Stimulated activated CD8-positive, alpha-beta memory T cell treated with anti-CD3 and anti-CD28 coated beads, Interleukin-12 subunit alpha, Interleukin-12 subunit beta, amount 100 ng/mL, for 4 hours (primary cell): ENCODE measurements at regions not wholly inside any gene's neighbourhood (a gene's known extent, or its start where the extent isn't known, plus 50 kb on each side); places are given as distances from the start of the nearest gene placed in this dataset.

Experiments used
- DNase-seq: peaks from one replicate; pipeline ENCODE4 v3.0.0-alpha.2; 2020; ENCODE audit warnings: low read depth

DNA sequence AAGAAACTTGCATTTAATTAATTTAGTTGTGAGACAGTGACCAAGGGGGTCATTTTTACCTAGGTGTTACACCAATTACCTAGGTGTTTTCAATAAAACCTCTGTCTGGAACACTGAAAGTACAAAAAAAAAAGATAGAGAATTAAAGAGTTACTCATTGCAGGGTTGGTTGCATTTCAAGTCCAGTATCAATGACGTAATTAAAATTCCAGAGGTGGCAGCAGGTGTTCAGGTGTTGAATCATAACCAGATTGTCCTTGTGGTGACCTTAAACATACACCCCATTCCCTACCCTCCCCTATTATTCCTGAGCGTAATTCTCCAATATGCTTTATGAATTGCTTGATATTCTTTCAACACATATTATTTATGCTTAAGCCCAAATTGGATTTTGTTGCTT lies 352.0 kb upstream of the SLC8A1 start:
- DNase-seq = no peak

DNA sequence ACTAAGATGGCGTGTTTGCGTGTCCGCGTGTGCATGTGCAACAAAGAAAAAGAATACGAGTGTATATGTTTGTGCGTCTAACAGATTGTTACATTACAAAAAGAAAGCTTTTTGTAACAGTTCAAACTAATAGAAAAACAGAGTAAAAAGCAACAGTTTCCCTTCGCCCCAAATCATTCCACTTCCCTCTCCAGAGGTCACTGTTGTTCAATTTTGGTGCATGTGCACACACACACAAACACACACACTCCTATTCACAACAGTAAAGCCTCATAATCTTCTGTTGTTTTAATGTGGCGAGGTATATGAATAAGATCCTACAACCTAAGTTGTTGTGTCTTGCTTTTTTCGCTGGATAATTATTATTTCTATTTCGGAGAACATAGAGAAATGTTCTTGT lies 357.3 kb upstream of the SLC8A1 start:
- DNase-seq = no peak

DNA sequence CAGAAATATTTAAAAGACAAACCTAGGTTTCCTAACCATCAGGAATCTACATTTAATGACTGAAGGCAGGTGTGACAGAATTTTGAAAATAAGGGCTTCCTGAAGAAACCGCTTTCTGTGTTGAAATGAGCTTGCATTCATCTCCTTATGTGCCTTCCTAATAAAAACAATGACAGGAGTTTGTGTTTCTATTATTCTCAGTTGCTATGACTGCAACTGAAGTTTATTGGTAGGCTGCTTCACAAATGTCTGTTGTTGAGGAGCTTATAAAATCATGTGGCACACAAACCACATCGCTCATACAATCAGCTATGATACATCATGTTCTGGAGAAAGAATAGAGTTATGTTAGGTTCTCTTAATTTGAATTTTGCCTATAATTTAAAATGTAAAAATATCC lies 362.7 kb upstream of the SLC8A1 start:
- no peak for DNase-seq

DNA sequence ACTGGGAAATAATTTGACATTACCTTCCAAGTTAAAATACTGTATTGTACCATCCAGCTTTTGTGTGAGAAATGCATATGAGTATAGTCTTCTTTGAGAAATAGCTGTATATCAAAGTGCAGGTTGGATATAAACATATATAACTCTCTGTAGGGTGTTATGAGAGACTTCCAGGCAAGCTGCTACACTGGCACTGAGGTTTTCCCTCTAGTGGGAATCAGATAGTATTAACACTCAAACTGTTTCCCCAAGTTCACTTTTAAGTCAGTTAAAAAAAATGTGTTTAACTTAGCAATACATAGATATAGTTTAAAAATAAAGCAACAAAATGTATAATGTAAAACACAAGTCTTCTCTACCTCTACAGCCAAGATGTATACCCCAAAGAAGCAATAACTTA lies 368.4 kb upstream of the SLC8A1 start:
- no peak for DNase-seq

DNA sequence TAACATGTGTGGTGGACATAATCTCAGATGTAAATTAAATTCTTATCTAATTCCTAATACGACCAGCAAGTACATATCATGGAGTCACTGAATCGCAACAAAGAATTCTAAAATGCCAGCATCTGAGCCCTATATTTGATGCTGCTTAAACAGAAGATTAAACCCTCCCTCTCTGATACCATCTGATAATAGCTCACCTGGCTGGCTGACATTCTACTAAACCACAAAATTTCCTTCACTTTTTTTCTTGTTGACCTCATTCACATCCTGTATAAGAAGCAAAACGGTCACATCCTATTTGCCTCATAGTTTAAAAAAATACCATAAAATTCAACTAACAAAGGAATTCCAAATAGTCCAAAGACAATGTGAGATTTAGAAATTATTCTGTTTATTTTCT lies 371.6 kb upstream of the SLC8A1 start:
- DNase-seq = no peak

DNA sequence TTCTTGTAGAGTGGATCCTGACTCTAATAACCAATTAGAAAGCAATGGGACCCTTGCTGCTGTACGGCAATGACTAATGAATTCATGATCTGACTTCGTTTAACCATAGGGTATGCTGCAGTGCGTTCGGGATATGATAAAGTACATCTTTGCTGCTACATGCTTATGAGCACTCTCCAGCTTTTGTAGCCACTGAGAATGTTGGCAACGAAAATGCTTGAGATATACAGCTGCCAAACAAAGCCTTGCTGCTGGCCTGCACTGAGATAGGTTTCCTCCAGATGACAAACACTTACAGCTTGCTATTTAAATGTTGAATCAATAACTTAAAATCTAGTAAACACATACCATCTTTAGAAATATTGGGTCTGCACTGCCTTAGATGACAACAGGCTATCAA lies 372.4 kb upstream of the SLC8A1 start:
- no peak for DNase-seq

DNA sequence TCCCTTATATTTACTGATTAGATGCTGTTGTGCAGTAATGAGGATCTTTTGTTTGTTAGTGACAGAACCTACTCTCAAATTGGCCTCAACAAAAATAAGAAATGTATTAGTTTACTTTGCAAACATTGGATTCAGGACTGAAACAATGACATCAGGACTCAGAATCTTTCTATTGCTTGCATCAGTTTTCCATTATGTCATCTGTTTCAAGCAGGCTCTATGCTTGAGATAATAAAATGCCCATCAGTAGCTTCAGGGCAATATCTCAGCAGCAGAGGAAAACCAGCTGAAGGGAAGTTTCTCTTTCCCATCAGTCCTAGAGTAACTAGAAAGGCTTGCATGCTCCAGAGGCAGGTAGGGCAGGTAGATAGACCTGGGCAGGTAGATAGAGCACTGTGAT lies 375.5 kb upstream of the SLC8A1 start:
- DNase-seq = no peak

DNA sequence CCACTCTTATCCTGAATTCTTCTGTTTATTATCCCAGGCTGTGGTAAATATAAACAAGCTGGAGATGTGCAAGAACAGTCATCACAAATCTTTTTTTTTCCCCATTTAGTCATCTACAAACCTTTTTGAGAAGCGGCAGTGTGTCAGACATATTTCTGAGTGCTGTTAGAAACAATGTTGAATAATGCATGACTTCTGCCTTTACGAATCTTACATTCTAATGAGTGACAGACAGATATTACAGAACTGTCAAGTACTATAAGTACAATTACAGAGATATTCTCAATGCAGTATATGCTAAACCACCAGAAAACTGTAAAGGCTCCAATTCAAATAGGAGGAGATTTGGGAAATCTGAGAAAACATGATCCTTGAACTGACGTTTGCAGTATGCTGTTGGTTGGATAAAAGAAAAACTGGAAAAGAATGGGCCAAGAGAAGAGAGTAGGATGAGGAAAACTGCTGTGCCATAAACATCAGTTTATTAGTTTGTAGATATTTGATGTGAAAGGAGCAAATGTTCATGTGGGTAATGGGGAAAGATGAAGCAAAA lies 379.5 kb upstream of the SLC8A1 start:
- no peak for DNase-seq

DNA sequence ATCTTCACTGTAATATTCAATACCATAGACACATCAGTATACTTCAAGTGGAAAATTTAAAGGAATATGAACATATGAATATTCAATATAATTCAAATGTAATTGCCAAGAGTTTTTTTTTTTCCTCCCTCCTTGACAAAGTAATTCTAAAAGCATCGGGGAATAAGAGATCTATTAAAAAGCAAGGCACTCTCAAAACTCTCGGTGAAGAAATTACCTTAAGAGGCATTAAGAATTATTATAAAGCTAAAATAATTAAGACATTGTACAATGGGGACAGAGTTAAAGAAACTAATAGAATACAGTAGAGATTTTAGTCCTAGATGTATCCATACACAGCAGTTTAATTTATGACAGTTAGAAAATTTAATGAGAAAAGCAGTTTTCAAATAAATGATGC lies 390.0 kb upstream of the SLC8A1 start:
- DNase-seq = no peak

DNA sequence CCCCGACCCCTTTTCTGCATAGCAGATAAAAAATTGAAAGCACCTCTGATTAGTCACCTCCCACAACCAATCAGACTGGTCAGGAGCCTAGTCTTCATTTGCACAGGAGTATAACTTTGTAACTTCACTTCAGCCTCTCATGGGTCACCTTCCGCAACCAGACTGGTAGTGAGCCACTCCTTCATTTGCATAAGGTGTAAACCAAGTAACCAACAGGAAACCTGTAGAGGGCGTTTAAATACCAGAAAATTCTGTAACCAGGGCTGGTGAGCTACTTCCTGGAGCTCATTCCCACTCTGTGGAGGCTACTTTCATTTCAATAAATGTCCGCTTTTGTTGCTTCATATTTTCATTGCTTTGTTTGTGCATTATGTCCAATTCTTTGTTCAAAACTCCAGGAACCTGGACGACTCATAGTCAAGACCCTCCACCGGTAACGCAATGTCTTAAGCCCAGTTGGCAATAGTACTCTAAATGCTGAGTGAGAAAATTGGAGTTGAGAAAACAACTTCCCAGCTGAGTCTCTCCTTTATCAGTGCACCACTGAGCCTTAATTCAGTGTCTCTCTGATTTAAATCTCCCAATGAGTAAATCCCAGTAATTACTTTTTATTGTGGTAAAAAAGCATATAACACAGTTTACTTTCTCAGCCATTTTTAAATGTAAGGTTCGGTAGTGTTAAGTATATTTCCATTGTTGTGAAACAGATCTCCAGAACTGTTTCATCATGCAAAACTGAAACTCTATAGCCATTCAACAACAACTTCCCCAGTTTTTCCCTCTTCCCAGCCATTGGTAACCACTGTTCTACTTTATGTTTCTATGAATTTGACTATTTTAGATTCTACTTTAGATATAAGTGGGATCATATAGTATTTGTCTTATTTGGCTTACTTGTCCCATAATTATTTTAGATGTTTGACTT lies 392.7 kb upstream of the SLC8A1 start:
- DNase-seq = no peak

DNA sequence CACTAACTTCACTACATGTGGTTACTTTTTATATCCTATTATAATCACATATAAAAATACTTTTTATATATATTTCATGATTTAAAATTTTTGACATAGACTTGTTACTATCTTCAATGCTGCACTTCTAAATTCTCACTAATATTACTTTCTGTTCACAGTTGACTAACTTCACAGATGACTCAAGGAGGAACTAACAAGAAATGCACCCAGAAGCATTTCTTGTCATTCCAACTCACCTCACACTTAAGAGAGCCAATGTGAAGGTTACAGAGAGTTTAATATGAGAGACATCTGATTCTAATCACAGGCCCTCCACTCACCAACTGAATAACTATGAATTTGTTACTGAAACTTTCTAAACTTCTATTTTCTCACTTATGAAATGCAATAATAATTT lies 399.8 kb upstream of the SLC8A1 start:
- DNase-seq = no peak

DNA sequence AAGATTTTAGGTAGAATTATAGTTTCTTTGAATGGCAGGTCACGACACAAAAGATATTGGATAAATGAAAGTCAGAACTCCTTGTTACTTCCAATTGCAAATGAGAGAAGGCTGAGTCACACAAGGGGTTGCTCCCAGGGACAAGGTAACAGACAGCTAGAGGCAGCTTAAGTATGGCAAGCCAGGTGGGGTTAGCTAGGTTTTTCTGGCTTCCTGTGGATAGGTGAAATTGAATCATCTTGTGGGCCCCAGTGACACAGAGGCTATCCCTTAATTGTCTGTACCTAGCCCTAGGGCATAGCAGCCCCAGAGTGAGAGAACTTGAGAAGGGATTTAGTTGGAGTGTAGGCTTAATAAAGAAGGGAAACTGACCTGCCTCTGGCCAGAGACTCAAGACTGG lies 407.7 kb upstream of the SLC8A1 start:
- DNase-seq = no peak

DNA sequence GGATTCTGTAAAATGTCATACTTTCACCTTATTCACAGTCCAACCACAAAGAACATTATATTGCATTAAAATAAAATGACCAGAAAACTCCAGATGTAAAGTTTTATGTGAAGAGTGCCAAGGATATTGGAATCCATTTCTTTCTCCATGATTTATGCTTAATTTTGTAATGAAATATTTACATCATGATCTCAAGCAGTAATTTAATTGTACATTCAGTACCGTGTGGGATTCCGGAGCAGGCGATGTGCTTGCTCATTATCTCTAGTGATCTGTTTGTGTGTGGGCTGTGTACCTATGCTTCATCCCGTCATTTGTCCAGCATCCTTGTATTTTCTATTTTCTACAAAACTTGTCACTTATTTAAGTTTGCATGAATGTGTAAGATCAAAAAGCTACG lies 415.9 kb upstream of the SLC8A1 start:
- DNase-seq = no peak

DNA sequence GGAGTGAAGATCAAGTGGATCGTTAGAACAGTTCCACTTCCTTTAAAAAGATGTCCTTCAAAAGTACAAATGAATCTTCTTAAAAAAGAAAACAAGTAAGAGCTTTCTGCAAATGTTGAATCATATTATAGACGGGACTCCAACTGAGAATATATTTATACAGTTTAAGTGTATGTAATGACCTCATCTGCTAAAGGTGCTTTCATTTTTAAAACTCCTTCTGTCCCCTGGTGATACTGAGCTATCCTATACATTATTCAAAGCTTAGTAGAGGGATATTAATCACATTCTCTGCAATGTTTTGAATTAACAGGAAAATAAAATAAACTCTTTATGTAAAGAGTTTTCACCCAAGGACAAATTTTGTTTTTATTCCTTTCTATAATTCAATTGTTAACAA lies 420.7 kb upstream of the SLC8A1 start:
- DNase-seq = no peak

DNA sequence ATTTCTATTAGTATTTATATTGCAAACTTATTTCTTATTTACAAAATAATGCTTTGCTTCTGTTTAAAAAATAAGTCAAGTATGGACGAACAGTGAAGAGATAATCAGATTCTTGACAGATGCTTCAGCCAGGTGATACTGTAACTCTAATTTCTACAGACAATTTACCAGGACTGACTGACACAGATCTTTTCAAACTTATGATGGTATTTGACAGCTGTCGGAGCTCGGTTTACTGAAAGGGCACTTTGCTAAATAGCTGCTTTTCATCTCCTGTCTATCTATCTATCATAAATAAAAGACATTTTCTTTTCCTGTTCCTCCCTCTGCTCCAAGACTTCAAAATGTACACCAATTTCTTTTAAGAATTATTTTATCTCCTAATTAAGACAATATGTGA lies 422.5 kb upstream of the SLC8A1 start:
- no peak for DNase-seq

DNA sequence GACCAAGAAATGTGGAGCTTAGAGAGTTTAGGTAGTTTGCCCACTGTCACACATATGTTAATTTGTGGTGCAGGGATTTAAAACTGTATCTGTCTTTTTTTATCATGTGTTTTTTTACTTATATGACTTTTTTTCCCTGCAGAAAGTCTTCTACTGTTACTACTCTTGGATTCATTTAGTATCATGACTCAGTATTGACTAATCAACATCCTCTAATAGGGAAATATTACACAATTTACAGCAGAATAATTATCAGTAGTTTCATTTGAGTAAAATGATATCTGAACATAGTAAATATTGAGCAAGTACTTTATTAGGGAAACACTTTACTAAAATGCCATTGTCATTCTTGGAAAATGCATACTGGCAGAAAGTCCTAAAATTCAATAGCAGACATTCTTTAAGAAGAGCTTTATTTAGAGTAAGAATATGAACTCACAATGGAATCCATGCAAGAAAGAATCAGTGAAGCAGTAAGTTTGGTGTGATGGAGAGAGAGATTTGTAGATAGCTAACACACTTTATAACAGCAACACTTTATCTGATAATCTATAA lies 425.9 kb upstream of the SLC8A1 start:
- DNase-seq = no peak

DNA sequence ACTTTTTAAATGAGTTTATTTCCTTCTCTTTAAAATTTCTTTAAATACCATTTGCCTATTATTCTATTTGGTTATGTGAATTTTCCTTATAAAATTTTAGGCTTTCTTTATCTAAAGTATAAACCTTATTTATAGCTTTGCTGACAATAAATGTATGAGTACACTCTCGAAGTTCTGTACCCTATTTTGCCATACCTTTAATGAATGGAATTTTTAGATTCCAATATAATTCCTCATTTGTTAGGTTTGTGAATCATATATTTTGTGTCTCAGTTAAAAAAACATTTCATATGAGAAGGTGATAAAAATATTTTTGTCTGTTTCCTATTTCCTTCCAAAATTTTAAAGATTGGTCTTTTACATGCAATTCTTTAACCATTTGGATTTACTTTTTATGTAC lies 427.4 kb upstream of the SLC8A1 start:
- DNase-seq = no peak

DNA sequence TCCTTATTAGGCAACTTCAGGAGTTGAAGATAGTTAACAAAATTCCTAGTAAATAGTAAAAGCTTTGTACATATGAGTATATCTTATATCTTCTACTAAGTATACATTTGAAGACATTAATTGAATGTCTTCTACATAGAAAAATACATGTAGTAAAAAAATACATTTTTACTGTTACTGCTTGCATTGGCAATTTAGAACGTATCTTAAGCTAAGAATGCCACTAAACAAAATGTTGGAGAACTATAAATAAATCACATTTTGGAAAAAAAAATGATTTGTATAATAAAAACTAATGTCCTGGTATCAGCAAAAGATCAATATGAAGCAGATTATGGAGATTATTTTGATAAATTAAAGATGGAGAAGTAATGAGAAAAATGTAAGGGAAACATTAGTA lies 434.2 kb upstream of the SLC8A1 start:
- no peak for DNase-seq

DNA sequence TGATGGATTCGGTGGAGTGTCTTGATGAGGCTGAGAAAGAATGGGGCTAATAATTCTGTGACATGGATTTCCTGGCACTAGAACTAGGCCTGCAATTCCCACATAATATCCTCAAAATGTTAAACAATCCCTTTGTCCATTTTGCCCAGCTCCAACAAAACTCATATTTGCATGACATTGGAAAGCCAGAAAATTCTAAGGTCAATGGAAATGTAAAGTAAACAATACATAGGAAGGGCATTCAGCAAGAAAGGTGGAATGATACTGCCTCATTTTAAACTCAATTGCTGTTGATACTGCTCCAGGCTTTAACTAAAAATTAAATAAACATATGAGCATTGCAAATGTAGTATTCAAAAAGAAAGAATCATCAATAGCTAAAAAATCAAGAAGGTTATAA lies 434.8 kb upstream of the SLC8A1 start:
- DNase-seq = no peak

DNA sequence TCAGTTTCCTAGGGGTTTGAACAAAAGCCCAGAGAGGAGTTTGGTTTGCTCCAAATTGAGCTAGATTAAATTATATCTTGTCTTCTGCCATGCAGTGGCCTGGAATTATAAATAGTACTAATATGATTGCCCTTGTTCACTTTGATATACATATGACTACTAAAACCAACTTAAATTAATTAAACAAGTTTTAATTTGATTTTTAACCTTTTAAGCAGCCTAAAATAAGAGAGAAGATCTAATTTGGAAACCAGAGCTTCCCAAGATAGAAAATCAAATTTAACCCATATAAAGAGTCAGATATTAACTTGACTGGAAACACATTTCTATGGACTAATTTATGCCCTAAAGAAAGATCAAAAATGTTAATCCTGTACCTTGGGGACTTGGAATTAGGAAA lies 444.5 kb upstream of the SLC8A1 start:
- no peak for DNase-seq

DNA sequence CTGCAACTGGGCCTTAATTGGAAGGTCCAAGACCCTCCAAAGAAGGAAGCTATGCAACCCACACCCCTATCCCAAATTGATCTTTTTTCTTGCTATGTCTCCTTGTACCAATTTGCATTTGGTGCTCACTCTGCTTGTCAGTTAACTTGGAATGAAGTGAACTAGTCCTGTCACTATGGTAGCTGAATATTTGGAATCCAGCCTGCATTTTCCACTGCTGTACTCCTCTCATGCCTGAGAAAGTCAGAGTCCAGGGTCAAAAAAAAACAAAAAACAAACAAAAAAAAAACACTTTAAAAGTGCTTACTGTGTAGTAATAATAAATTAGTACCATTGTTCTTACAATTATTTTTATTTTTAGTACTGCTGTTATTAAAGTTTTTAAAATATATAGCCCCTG lies 462.8 kb upstream of the SLC8A1 start:
- no peak for DNase-seq

DNA sequence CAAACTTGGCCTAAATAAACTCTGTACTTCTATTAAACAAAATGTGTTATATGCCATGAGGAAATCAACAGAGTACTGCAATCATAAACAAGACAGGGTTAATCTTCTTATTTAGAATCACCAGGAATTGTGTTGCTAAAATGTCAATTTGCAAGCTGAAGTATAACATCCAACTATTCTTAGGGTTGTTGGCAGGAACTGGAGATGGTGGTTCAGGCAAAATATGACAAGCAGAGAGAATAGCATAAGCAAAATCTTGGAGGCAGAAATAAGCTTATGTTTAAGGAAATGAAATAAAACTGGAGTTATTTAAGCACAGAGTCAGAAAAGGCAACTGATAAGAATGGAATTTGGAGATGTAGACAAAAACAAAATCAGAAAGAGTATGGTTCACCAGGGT lies 463.8 kb upstream of the SLC8A1 start:
- no peak for DNase-seq

DNA sequence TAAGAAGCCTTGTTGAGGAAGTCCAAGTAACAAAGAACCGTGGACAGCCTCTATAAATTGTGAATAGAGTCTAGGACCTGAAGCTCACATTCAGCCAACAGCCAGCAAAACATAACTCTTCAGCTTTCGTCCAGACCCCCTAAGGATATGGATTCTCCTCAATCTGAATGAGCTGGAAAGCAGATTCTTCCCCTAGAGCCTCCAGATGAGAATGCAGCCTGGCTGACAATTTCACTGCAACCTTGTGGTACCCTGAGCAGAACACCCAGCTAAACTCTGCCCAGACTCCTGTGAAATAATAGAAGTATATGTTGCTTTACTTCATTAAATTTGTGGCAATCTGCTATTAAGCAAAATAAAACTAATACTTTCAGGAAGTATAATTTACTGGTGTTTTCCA lies 483.5 kb upstream of the SLC8A1 start:
- no peak for DNase-seq

DNA sequence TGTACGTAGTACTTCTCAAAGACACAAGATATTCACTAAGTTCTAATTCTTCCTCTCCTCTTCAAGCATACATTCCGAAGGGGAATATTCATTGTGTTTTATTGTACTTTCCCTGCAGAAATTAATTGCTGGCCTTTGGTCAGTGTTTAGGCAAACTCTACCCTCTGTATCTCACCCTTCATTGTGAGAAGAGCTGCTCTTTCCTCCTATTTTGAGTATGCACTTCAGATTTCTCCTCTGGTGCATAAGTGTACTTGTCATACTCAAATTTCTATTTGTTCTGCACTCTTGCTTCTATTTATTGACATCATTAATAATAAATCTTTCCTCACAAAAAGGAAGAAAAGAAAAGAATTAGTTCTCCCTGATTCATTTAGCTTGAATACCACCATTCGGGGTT lies 485.4 kb upstream of the SLC8A1 start:
- DNase-seq = no peak
